ENCODE measurements at regions not wholly inside any gene's neighbourhood (a gene's known extent, or its start where the extent isn't known, plus 50 kb on each side); places are given as distances from the start of the nearest gene placed in this dataset.

DNA sequence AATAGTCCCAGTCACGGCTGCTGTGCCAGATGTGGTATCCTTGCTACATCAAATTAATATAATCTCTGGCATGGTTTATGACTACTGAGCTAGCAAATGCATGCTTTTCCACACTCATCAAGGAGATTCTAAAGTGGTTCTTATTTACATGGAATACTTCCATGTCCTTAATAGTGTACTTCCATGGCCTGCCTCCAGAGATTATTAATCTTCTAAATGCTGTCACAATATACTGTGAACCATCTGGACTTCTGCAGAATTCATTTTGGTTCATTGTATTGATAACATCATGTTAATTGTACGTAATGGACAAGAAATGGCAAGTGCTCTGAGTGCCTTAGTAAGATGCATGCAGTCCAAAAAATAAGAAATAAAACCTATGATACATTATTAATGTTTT is 230.8 kb downstream of the NUAK1 start:
- DNase-seq = no peak

DNA sequence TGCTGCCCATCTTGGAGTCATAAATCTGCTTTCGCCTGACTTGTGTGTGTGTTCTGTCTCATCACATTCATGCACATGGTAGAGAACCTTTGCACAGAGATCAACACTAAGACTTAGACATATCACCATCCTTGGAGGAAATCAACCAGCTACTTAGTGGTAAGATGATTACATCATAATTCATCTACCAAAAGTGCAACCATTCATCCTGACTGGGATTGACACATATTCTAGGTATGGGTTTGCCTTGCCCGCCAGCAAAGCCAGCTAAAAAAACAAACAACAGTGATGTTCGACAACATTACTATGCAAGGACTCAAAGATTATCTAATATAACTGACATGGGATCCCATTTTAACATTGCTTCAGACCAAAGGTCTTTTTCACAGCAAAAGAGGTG is 228.7 kb downstream of the NUAK1 start:
- no peak for DNase-seq

DNA sequence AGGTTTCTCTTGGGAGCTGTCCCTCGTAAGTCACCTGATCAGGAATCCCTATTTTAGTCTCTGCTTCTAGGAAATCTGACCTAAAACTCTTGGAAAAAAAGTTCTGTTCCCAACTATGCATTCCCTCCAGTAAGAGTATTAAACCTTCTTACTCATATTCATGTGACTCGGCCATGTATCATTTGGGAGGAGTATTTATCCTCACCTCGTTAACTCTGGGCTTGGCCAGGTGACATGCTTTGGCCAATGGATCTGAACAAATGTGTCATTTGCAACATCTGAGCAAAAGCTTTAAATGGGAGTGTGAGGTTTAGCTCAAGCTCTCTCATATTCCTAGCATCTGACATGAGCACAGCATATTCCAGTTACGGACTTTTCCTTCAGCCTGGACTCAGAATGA is 226.8 kb downstream of the NUAK1 start:
- no peak for DNase-seq

DNA sequence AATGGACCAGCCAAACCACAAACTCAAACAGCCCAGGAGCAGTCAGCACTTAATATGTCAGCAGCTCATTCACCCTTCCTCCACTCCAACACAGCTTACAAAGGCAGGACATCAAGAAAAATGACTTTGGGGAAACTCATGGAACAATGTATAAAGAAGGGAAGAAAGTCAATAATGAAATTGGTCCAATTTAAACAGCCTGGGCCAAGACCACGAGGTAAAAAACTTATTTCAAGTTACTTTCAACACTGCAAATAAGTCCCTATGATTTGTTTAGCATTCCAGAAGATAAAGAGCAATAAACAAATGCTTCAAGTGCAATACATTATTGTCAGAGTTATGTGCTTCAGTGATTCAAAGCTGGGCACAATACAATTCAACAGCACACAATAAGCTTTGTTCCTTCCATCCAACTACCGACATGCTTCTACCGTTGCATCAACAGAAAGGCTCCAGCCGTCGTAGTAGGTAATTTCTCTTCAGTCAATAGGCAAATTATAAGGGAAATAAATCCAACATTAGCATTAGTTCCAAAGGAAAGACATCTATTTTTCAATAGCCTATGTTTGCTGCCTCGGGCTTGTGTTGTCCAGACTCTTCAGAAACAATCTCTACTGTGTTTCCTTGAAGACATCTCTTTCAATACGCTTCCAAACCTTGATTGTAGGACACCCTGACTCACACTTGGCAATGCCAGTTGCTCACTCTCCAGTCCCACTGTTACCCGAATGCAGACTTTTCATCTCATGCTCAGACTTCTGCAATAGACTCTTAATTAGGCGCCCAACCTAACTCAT is 225.7 kb downstream of the NUAK1 start:
- no peak for DNase-seq

DNA sequence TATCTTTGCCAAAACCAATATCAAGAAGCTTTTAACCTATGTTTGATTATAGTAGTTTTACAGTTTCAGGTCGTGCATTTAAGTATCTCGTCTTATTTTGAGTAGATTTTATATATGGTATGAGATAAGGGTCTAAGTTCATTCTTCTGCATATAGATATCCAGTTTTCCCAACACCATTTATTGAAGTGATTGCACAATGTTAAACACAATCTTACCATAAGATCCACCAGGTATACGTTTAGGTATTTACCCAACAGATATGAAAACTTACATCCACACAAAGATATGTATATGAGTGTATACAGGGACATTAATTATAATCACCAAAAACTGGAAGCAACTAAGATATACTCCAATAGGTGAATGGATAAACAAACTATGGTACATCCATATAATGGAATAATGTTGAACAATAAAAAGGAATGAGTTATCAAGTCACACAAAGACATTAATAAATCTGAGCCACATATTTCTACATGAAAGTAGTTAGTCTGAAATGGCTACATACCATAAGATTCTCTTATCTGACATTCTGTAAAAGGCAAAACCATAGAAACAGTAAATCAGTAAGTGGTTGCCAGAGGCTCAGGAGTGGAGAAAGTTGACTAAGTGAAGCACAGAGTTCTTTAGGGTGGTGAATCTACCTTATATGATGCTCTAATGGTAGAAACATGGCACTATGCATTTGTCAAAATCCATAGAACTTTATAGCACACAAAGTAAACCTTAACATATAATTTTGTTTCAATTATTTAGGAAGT is 222.6 kb downstream of the NUAK1 start:
- DNase-seq = no peak

DNA sequence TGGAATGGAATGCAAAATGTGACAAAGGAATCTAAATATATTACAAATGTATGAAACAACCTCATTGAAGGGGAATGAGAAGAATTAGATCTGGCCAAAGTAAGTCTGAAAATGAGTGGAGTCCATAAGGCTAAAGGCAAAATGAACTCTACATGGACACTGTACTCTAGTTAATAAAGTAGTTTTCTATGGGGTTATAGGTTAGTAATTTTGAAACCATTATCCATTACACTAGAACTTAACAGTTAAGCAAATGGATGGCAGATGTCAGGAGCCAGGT is 222.1 kb downstream of the NUAK1 start:
- DNase-seq = no peak

DNA sequence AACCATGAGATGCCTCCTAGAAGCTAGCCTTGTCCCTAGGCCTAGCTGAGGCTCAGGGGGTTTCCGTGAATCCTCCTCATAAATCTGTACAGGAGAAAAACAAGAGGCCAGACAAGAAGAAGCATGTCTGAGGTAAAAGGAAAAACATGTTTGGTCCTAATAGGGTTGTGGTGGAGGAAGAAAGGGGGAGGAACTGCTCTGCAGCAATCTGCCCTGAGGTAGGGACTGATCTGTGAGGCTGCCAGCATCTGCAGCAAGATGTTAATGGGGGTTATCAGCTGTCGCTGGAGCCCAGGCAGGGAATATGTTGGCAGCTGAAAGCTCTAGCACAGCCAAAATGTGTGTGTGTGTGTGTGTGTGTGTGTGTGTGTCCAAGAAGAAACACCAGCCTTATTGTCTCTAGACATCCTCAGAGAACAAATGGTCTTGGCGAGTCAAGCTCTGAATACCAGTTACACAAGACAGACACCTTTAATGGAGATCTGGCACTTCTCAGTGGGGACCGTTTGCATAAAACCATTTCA is 218.5 kb downstream of the NUAK1 start:
- no peak for DNase-seq

DNA sequence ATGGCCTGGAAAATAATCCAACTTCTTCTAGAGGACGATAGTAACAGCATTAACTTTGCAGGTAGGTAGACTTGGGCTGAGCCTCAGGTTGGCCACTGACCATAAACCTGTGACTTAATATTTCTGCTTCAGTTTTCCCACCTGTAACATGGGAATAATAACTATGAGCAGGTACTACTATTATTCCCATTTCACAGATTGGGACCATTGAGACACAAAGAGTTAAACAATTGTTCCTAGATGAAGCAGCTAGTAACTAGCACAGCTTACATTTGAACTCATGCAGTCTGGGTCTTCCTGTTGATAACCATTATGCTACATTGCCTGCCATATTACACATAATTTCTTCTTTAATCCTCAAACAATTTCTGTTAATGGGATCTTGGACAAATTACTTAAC is 217.7 kb downstream of the NUAK1 start:
- no peak for DNase-seq

DNA sequence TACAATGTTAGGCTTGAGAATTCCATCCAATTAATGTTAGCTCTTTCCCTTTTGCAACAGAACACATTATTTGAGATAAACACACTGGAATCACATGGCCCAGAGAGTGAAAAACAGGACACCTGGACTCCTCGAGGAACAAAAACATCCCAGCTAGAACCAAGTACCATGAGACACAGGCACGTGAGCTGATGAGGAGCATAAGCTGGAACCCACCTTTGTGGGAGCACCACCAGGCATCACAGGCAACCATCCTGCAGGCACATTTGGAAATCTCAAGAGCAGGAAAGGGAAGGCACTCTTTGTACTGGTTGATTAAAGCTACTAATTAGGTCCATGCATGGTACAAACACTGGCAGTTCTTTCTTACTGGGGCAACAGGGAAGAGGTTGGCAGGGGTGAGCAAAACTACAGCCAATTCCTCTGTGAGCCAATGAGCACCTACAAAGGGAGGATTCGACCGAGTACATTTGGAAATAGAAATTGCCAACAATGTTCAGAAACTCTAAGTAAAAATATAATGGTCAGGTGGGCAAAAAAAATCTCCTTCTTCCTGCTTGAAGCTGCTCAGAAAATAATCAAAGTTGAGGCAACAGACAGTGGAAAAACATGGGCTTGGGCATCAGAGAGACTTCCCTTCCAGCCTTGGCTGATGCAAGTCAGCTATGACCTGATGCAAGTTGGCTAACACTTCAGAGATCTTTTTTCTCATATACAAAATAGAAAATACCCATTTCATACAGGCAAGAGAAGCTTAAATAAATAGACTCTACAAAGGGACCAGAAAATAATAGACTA is 216.7 kb downstream of the NUAK1 start:
- DNase-seq = no peak

DNA sequence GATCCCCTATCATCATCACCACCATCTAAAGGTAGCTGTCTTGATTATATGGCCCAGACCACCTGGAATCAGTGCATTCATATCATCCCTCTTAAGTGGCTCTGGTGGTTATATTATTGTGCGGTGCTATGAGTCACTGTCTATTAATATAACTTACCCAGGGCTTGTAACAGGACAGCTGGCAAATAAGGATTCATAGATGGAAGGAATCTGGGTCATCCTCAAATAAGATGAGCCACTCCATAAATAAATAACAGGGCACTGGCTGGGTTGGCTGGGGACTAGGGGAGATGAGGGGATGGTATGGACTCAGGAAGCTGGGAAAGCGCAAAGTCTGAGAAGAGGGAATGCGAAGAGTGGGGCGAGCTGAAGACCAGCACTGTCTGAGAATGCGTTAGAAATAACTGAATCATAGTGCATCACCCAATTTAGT is 216.1 kb downstream of the NUAK1 start:
- DNase-seq = peak; percentile 49

DNA sequence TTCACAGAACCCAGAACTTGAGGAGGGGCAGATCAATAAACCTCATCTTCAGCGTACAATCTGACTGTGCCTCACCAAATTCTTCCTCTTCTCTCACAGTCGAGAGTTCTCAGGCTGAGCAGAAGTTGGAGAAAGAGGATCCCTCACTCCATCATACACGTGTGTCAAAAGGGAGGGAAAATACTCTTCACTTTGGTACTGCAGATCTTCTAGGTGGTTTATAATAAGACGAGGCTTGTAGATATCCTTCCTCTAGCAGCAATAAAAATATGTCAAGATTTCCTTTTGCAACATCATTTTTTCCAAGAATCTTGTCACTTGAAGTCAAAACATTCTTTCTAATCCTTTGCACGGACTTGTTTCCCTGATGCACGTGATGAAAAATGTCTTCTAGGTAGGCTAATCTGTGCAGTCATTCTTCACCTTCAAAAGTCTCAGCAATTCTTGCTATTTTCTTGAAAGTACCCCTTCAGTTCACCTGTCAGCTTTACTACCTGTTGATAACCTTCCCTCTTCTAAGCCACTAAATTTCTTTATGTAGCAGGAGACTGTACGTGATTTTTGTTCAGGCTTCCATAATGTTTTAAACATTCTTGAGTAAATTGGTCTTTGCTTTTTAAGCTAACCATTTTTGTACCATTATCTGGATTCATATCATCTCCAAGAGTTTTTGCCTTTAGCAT is 214.1 kb downstream of the NUAK1 start:
- no peak for DNase-seq

DNA sequence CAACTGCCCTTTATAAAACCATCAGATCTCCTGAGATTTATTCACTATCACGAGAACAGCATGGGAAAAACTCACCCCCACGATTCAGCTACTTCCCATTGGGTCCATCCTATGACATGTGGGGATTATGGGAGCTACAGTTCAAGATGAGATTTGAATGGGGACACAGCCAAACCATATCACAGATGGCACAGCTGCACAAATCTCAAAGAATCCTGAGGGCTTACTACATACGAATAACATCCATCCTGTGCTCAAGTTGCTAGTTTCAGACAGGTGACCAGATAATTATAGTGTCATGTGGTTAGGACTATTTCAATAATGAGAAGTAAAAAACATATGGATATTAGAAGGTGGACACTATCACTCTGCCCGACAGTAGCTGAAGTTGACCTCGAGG is 211.2 kb downstream of the NUAK1 start:
- DNase-seq = no peak

DNA sequence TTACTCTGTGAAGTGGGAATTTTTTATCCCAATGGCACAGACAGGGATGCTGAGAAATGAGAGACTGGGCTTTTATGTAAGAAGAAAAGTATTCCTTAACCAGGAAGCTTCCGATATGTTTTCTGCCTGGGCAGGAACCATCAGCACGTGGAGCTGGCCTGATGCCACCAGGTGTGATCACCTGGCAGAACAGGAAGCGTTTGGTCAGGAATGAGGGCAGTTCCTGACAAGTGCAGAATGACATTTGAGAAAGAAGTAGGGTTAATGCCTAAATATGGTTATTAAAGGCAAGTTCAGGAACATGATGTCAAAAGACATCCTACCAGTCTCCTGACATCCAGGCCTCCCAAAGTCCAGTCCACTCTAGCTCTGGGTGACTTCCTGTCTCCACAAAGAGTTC is 210.3 kb downstream of the NUAK1 start:
- no peak for DNase-seq

DNA sequence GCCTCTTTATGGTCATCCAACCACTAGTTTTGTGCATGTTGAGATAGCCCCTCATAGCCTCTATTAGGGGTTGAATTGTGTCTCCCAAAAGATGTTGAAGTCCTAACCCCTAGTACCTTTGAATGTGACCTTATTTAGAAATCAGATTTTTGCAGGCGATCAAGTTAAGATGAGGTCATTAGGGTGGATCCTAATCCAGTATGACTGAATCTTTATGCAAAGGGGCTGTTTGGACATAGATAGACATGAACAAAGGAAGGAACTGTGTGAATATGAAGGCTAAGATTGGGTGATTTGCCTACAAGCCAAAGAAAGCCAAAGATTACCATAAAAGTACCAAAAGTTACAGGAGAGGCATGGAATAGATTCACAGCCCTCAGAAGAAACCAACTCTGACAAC is 209.6 kb downstream of the NUAK1 start:
- no peak for DNase-seq

DNA sequence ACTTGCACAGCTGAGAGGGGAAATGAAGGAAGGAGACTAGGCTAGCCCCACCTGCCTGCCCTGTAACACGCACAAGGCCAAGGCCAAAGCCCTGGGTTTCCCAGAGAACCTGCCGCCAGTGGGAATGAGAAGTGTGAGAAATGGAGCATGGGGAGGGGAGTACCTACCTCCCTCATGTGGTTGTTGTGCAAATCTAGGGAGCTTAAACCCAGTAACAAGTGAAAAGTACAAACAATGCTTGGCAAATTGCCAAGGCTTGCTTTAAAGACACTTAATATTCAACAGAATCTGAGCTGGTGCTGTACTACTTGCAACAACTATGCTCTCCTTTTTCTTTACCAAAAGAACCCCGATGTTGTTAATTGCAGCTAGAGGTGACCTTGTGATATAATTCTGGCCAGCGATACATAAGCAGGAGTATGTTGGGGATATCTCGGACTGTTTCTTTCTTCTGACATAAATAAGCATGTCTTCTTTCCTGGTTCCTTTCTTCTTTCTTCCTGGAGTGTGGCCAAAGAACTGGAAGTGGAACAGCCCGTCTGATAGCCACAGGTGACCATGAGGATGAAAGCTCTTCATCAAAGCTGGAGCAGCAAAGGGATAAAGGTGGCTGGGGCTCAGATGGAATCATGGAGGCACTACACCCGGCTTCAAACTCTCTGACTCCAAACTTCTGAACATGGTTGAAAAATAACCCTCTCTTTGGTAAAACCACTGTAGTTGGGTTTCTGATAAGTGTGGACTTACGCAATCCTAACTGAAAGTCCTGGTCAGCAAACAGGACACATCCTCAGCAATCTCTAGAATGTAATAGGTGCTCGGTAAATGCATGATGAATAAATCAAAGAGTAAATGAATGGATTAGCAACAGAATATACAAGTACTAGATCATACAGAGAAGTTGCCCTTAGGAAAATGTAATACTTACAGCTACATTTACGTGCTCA is 207.9 kb downstream of the NUAK1 start:
- DNase-seq = no peak

DNA sequence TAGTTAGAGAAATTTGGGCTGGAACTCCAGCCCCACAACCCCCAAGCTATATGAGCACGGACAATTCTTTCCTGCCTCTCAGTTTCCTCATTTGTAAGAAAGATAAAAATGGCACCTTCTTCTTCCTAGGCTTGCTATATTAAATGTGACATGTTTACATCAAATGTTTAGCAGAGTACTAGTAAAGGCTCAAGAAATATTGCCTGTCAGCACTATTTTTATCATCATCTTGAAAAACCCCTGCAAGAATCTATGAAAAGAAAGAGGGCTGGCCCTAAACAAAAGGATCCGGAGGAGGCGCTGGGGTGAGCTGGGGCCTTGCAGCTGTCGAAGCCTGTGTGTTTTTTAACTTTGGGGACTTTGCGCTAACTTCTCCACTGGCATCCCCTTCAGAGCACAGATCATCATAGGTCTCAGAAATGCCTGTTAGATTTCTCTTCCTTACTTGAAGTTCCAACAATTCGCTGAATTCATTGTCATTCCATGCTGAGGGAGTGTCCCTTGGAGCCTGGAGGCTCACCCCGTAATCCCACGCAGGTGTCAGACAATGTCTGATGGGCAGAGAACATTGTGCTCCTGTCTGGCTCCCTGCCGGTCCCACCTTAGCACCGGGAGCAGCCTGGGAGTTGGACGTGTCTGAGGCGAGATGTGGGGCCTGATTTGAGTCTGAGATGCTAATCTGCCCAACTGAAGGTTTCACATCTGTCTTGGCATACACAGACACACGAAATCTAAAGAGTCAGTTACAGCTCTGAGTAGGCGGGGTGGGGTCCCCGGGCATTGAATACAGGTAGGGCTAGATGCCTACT is 206.8 kb downstream of the NUAK1 start:
- no peak for DNase-seq

DNA sequence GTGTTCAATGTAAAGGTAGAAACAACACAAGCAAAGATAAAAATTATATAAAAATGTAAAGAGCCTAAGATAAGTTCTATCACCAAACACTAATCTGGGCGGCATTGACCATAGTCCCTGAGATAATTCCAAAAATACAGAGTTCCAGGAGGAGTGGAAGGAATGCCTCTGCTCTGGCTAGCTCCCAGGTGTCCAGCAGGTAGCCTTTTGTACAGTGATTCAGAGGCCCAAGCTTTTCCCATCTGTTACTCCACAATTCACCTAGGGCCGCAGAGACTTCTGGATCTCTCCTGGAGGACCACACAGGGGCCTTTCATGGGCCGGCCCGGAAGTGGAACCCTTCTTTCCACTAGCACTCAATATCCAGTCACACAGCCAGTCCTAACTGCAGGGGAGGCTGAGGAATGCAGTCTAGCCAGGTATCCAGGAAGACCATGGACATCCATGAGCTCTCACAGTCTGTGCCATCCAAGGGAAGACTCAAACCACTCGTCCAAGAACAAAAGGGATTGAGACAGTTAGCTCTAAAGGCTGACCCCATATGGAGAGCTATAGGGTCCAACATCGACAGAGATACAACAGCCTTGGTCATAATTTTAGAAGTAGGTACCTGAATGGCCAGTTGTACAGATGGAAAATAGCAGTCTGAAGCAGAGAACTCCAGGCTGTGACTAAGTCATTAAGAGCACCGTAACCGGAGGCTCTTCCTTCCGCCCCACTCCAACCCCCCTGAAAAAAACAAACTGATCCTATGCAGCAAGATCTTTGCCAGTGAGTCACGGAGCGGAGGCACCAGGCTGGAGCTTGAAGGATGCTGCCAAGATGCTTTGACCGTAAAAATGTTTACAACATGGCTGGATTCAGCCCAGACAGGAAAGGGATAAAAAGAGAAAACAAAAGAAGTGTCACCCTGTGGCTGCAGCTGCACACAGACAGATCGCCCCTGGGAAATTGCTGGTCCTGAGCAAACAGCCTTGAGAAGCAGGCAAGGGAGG is 204.8 kb downstream of the NUAK1 start:
- no peak for DNase-seq

DNA sequence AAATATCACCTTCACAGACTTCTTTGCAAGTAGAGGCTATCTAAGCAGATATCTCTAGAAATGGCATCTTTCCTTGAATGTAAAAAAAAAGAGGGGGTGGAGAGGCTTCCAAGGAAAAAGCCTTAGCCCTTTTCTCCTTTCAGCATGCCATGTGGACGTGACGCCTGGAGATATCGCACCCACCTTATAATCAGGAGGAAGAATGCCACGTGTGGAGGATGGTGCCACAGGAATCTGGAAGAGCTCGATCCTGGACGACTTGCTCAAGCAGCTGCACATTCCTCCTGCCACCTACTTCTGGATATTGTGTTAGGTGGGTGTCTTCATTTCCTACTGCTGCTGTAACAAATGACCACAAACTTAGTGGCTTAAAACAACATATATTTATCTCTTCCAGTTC is 203.6 kb downstream of the NUAK1 start:
- DNase-seq = no peak

DNA sequence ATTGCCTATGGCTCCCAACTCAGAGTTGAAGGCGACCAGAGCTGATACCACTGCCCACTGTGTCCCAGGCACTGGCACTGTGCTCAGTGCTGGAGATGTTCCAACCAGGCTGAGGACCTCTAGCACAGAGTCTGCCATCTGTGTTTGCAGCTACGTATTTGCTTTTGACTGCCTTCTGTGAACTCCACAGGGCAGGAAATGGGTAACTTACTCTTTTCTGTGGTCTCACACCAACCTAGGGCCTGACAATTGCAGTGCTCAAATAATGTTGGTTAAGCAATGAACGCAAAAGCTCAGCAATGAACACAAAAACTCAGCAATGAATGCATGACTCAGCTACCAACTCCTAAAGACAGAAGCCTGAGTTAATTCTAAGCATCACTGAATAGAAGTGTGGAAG is 202.8 kb downstream of the NUAK1 start:
- no peak for DNase-seq

DNA sequence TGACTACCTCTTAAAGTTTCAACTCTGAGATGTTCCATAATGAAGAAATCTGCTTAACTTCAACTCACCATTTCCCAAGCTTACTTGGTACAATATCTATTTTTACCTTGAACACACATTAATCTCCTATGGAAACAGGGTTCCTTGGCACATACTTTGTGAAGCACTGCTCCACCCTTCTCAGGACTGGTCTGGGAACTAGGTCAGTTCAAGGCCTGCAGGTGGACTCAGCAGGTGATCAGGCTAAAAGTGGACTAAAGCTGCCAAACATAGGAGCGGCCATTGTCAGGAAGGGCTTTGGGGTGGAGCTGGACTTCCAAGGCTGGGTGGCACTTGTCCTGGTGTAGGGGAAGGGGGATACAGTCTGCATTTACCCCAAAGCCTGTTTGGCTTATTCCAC is 202.3 kb downstream of the NUAK1 start:
- no peak for DNase-seq

Measured in retina (tissue), 1 donor.